Gastrocnemius medialis (tissue), 4 donors: ENCODE measurements at regions not wholly inside any gene's neighbourhood (a gene's known extent, or its start where the extent isn't known, plus 50 kb on each side); places are given as distances from the start of the nearest gene placed in this dataset.

Experiments used
- POLR2A ChIP-seq, 2 donors: fragments of 450-650 bp; IDR thresholded peaks; one replicate each; pipeline ENCODE4 v1.6.1; 2017; ENCODE audit warnings: antibody characterized with exemption in 2 of 2, mild to moderate bottlenecking in 2 of 2, moderate library complexity in 2 of 2
- TF ChIP-seq, protein P1 (sequence below), 5 experiments: fragments of 450-650 bp in 3 of 5; fragments of 200-600 bp in 2 of 5; sonication (generic) in 2 of 5; IDR thresholded peaks in 4 of 5; conservative IDR thresholded peaks in 1 of 5; 1 replicate in 4 of 5; 2 replicates in 1 of 5; pipeline ENCODE4 v1.5.1; 2016 to 2019; ENCODE audit warnings: antibody characterized with exemption in 5 of 5, mild to moderate bottlenecking in 3 of 5, moderate library complexity in 3 of 5

DNA sequence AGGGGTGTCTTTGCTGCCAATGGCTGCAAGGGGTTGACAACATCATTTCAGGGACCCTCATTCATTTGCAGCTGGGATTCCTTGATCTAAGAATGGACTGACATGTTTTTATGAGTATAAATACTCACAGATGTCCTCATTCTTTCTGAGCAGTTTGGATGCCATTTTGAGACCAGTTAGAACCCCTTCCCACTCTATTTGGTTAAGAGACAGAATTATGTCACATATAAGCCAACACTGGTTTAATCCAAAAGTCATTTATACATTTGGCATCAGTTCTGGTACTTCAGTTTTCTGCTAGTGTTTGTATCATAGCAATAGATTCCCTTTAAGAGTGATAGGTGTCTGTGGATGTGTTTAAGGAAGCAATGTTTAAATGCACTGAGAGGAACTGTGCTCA is 248.8 kb downstream of the SAMD5 start:
- TF ChIP-seq, protein P1, sequence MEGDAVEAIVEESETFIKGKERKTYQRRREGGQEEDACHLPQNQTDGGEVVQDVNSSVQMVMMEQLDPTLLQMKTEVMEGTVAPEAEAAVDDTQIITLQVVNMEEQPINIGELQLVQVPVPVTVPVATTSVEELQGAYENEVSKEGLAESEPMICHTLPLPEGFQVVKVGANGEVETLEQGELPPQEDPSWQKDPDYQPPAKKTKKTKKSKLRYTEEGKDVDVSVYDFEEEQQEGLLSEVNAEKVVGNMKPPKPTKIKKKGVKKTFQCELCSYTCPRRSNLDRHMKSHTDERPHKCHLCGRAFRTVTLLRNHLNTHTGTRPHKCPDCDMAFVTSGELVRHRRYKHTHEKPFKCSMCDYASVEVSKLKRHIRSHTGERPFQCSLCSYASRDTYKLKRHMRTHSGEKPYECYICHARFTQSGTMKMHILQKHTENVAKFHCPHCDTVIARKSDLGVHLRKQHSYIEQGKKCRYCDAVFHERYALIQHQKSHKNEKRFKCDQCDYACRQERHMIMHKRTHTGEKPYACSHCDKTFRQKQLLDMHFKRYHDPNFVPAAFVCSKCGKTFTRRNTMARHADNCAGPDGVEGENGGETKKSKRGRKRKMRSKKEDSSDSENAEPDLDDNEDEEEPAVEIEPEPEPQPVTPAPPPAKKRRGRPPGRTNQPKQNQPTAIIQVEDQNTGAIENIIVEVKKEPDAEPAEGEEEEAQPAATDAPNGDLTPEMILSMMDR (IDR thresholded peaks at IDR 0.05 in 4 of 5, conservative IDR thresholded peaks at IDR 0.05 in 1 of 5), result no peak
- no peak for TF ChIP-seq POLR2A (IDR thresholded peaks at IDR 0.05)
